NCI-H1105 treated with DMSO at 0.1 percent for 48 hours (cell line): ENCODE measurements at regions not wholly inside any gene's neighbourhood (a gene's known extent, or its start where the extent isn't known, plus 50 kb on each side); places are given as distances from the start of the nearest gene placed in this dataset.
"Not testable (repeated sequence)": the region's sequence is repeated elsewhere in the genome, so short reads cannot be mapped to it uniquely, and the experiment has no call there.

Source experiments
- DNase-seq: peaks from one replicate; lab custom pipeline; 2025; lab: John Stamatoyannopoulos, UW

- not testable (repeated sequence) for DNase-seq
These were observed 57.7 kb upstream of the SULF2 start for GRCh38 chr20:47842950-47843349.

GRCh38 chr20:47842004-47842403, 56.7 kb upstream of the SULF2 start:
- DNase-seq, result not testable (repeated sequence)

- not testable (repeated sequence) for DNase-seq
These were observed 51.1 kb upstream of the SULF2 start for GRCh38 chr20:47836256-47836817.
